ENCODE measurements at regions not wholly inside any gene's neighbourhood (a gene's known extent, or its start where the extent isn't known, plus 50 kb on each side); places are given as distances from the start of the nearest gene placed in this dataset.

GRCh38 chr3:44026220-44026865 lies 215.3 kb upstream of the TOPAZ1 start:
- DNase-seq = no peak
- ATAC-seq = no peak
- H3K9me3 ChIP-seq = no peaks in the 10 kb centered on the region
- peaks cover 29 to 67% of the 10 kb centered on the region in 2 donors for H3K27me3 ChIP-seq
- no peak for TF ChIP-seq CTCF (IDR thresholded peaks at IDR 0.05)
- intact Hi-C loops (cut with DNase I) = no loop called here
- no peaks in the 10 kb centered on the region for H3K36me3 ChIP-seq
- no peak overlapping the region for H3K4me3 ChIP-seq
- H3K27ac ChIP-seq = no peak overlapping the region
- peaks cover 0 to 7% of the 10 kb centered on the region in 2 donors for H3K4me1 ChIP-seq

GRCh38 chr3:44029100-44029499 lies 212.6 kb upstream of the TOPAZ1 start:
- H3K27ac ChIP-seq = no peak overlapping the region
- no peak for DNase-seq
- no peak overlapping the region for H3K4me3 ChIP-seq
- intact Hi-C loops (cut with DNase I) = no loop called here
- peaks cover 1 to 40% of the 10 kb centered on the region in 2 donors for H3K27me3 ChIP-seq
- ATAC-seq = no peak
- H3K4me1 ChIP-seq = no peaks in the 10 kb centered on the region
- H3K36me3 ChIP-seq = no peaks in the 10 kb centered on the region
- TF ChIP-seq CTCF (IDR thresholded peaks at IDR 0.05) = no peak
- no peaks in the 10 kb centered on the region for H3K9me3 ChIP-seq

- Histone ChIP-seq H3K27me3 (peaks cover 0 to 28% of the 10 kb centered on the region in 2 donors), H3K36me3 (no peaks in the 10 kb centered on the region), H3K9me3 (no peaks in the 10 kb centered on the region), H3K4me1 (no peaks in the 10 kb centered on the region), H3K4me3 (no peak overlapping the region), H3K27ac (no peak overlapping the region)
- no peak for DNase-seq
- ATAC-seq = no peak
- intact Hi-C loops (cut with DNase I) = no loop called here
- no peak for TF ChIP-seq CTCF (IDR thresholded peaks at IDR 0.05)
Observed at GRCh38 chr3:44030285-44030684, 211.4 kb upstream of the TOPAZ1 start.

GRCh38 chr3:44030687-44031305 lies 210.9 kb upstream of the TOPAZ1 start:
- Histone ChIP-seq H3K27me3 (peaks cover 0 to 24% of the 10 kb centered on the region in 2 donors), H3K9me3 (no peaks in the 10 kb centered on the region), H3K4me1 (no peaks in the 10 kb centered on the region), H3K27ac (no peak overlapping the region), H3K36me3 (no peaks in the 10 kb centered on the region), H3K4me3 (no peak overlapping the region)
- ATAC-seq = no peak
- no peak for DNase-seq
- intact Hi-C loops (cut with DNase I) = no loop called here
- TF ChIP-seq CTCF (IDR thresholded peaks at IDR 0.05) = no peak

- no peaks in the 10 kb centered on the region for H3K4me1 ChIP-seq
- no peak for ATAC-seq
- no peak for TF ChIP-seq CTCF (IDR thresholded peaks at IDR 0.05)
- no peaks in the 10 kb centered on the region for H3K36me3 ChIP-seq
- no peak overlapping the region for H3K4me3 ChIP-seq
- DNase-seq = no peak
- intact Hi-C loops (cut with DNase I) = no loop called here
- no peaks in the 10 kb centered on the region for H3K9me3 ChIP-seq
- no peak overlapping the region for H3K27ac ChIP-seq
- H3K27me3 ChIP-seq = peaks cover 0 to 16% of the 10 kb centered on the region in 2 donors
Observed at GRCh38 chr3:44031387-44032380, 210.0 kb upstream of the TOPAZ1 start.
